H4 (cell line): ENCODE measurements at regions not wholly inside any gene's neighbourhood (a gene's known extent, or its start where the extent isn't known, plus 50 kb on each side); places are given as distances from the start of the nearest gene placed in this dataset.
"Not testable (repeated sequence)": the region's sequence is repeated elsewhere in the genome, so short reads cannot be mapped to it uniquely, and the experiment has no call there.

Source experiments
- DNase-seq: peaks from one replicate; pipeline ENCODE4 v3.0.0-alpha.2; 2015; ENCODE audit warnings: low spot score

GRCh38 chr12:25615119-25615518 is 62.0 kb upstream of the LMNTD1 start:
- peak; percentile 94 for DNase-seq

- no peak for DNase-seq
These were observed 63.2 kb upstream of the LMNTD1 start for GRCh38 chr12:25616286-25616685.

- no peak for DNase-seq
These were observed 64.9 kb upstream of the LMNTD1 start for GRCh38 chr12:25617991-25618390.

- DNase-seq = no peak
These were observed 70.7 kb upstream of the LMNTD1 start for GRCh38 chr12:25623816-25624215.

- DNase-seq = no peak
These were observed 72.1 kb upstream of the LMNTD1 start for GRCh38 chr12:25625146-25625545.

- no peak for DNase-seq
These were observed 76.3 kb upstream of the LMNTD1 start for GRCh38 chr12:25629341-25629740.

- DNase-seq = not testable (repeated sequence)
These were observed 77.8 kb upstream of the LMNTD1 start for GRCh38 chr12:25630735-25631515.

- not testable (repeated sequence) for DNase-seq
These were observed 80.1 kb upstream of the LMNTD1 start for GRCh38 chr12:25633149-25633548.

- DNase-seq = no peak
These were observed 84.7 kb upstream of the LMNTD1 start for GRCh38 chr12:25637752-25638151.

- DNase-seq = no peak
These were observed 86.3 kb upstream of the LMNTD1 start for GRCh38 chr12:25639406-25639805.

- no peak for DNase-seq
These were observed 91.9 kb upstream of the LMNTD1 start for GRCh38 chr12:25644979-25645378.

- no peak for DNase-seq
These were observed 92.3 kb upstream of the LMNTD1 start for GRCh38 chr12:25645427-25645826.

GRCh38 chr12:25651931-25652330 is 98.8 kb upstream of the LMNTD1 start:
- no peak for DNase-seq

GRCh38 chr12:25652371-25652770 is 99.3 kb upstream of the LMNTD1 start:
- no peak for DNase-seq

GRCh38 chr12:25653487-25654175 is 100.5 kb upstream of the LMNTD1 start:
- no peak for DNase-seq

GRCh38 chr12:25655702-25656101 is 102.6 kb upstream of the LMNTD1 start:
- DNase-seq = no peak

GRCh38 chr12:25659621-25660020 is 106.5 kb upstream of the LMNTD1 start:
- no peak for DNase-seq

GRCh38 chr12:25670076-25671055 is 117.3 kb upstream of the LMNTD1 start:
- DNase-seq = no peak

GRCh38 chr12:25675808-25676207 is 122.7 kb upstream of the LMNTD1 start:
- DNase-seq = peak; percentile 31

GRCh38 chr12:25677232-25677937 is 124.3 kb upstream of the LMNTD1 start:
- no peak for DNase-seq

GRCh38 chr12:25681580-25681979 is 128.5 kb upstream of the LMNTD1 start:
- DNase-seq = no peak

- no peak for DNase-seq
These were observed 129.3 kb upstream of the LMNTD1 start for GRCh38 chr12:25682421-25682820.
